Ovary (tissue), 7 donors: ENCODE measurements at regions not wholly inside any gene's neighbourhood (a gene's known extent, or its start where the extent isn't known, plus 50 kb on each side); places are given as distances from the start of the nearest gene placed in this dataset.
"Not testable (repeated sequence)": the region's sequence is repeated elsewhere in the genome, so short reads cannot be mapped to it uniquely, and the experiment has no call there.

Experiments
- DNase-seq, 5 donors: peaks; one replicate each; pipeline ENCODE4 v3.0.0-alpha.2; 2019 to 2020
- H3K27ac ChIP-seq, 2 donors: fragments of 200-600 bp; one replicate each; pipeline versions ENCODE4 v1.5.1 to v1.8.0; 2019 to 2022
- H3K27me3 ChIP-seq: fragments of 200-600 bp; one replicate; pipeline ENCODE4 v1.8.0; 2022
- H3K36me3 ChIP-seq: fragments of 200-600 bp; sonication (generic); one replicate; pipeline ENCODE4 v1.5.1; 2019
- H3K4me1 ChIP-seq: one replicate; pipeline ENCODE4 v1.8.1; 2013; ENCODE audit warnings: mild to moderate bottlenecking, moderate library complexity; ENCODE audit not compliant: insufficient read depth
- H3K4me3 ChIP-seq: fragments of 200-600 bp; sonication (generic); one replicate; pipeline ENCODE4 v1.5.1; 2017
- H3K9me3 ChIP-seq, 2 donors: fragments of 200-600 bp in 1 of 2; sonication (generic) in 1 of 2; one replicate each; pipeline versions ENCODE4 v1.5.1 to v1.8.1; 2013 to 2019; ENCODE audit warnings: mild to moderate bottlenecking in 1 of 2, moderate library complexity in 1 of 2
- EP300 ChIP-seq: sonication (generic); formaldehyde crosslinking; IDR thresholded peaks from one replicate; pipeline ENCODE4 v1.6.1; 2017; ENCODE audit warnings: antibody characterized with exemption
- POLR2A ChIP-seq: fragments of 450-650 bp; IDR thresholded peaks from one replicate; pipeline ENCODE4 v1.6.1; 2017; ENCODE audit warnings: antibody characterized with exemption, mild to moderate bottlenecking, moderate library complexity
- WGBS, 3 donors: extraction: QIAGEN DNeasy Blood & Tissue Kit in 1 of 3; methylation state at CpG; one replicate each; pipeline versions ENCODE4 v1.1.5 to v1.1.7; 2013 to 2017; 5-methylcytosine and 5-hydroxymethylcytosine counted together
- intact Hi-C, 4 donors: fragments of 100-400 bp; cut with DNase I; formaldehyde crosslinking; loops; one replicate each; pipeline versions ENCODE4 v1.11.0 to v1.15.1; 2022 to 2023
- TF ChIP-seq, protein P1 (sequence below), 3 donors: fragments of 450-650 bp in 2 of 3; fragments of 200-600 bp in 1 of 3; IDR thresholded peaks; one replicate each; pipeline versions ENCODE4 v1.5.1 to v1.8.0; 2016 to 2022; ENCODE audit warnings: antibody characterized with exemption in 3 of 3, mild to moderate bottlenecking in 1 of 3
- donor health status: DM: no; HTN: no; CAD: no; lungs with moderate emphysema.
- donor health status: DM: no; HTN: no; CAD: no.
- donor health status: Bipolar disorder and iron deficiency.
- donor health status: DM: no; HTN: no; CAD: no.
- donor health status: DM: yes; HTN: yes; CAD: no.

DNA sequence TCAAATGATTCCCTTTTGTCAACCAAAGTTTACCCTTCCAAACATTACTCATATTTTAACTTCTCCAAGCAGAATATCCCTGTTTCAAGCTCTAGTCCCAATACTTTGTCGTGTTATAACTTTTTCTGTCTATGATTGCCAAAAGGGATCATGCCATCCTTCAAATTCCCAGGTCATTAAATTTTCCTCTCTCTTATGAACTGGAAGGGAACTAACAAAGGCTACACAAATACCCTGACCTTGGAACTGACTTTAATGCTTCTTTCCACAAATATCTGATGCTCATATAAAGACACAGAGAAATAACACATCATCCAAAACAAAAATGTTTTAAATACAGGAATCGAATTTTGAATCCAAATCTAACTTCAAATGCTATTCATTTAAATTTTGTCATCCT, 1352.7 kb downstream of the CDH11 start:
- no peaks in the 10 kb centered on the region for H3K9me3 ChIP-seq
- WGBS, 3 donors: 55 to 71% (median 61%) methylated on average over 2 of the region's 2 CpGs
- H3K27ac ChIP-seq: no peak overlapping the region
- TF ChIP-seq POLR2A (no peak), EP300 (no peak)
- TF ChIP-seq, protein P1, sequence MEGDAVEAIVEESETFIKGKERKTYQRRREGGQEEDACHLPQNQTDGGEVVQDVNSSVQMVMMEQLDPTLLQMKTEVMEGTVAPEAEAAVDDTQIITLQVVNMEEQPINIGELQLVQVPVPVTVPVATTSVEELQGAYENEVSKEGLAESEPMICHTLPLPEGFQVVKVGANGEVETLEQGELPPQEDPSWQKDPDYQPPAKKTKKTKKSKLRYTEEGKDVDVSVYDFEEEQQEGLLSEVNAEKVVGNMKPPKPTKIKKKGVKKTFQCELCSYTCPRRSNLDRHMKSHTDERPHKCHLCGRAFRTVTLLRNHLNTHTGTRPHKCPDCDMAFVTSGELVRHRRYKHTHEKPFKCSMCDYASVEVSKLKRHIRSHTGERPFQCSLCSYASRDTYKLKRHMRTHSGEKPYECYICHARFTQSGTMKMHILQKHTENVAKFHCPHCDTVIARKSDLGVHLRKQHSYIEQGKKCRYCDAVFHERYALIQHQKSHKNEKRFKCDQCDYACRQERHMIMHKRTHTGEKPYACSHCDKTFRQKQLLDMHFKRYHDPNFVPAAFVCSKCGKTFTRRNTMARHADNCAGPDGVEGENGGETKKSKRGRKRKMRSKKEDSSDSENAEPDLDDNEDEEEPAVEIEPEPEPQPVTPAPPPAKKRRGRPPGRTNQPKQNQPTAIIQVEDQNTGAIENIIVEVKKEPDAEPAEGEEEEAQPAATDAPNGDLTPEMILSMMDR (IDR thresholded peaks at IDR 0.05): no peak
- intact Hi-C loops: no loop called here
- H3K27me3 ChIP-seq: no peaks in the 10 kb centered on the region
- no peaks in the 10 kb centered on the region for H3K36me3 ChIP-seq
- no peak for DNase-seq
- no peaks in the 10 kb centered on the region for H3K4me1 ChIP-seq
- H3K4me3 ChIP-seq: no peak overlapping the region

DNA sequence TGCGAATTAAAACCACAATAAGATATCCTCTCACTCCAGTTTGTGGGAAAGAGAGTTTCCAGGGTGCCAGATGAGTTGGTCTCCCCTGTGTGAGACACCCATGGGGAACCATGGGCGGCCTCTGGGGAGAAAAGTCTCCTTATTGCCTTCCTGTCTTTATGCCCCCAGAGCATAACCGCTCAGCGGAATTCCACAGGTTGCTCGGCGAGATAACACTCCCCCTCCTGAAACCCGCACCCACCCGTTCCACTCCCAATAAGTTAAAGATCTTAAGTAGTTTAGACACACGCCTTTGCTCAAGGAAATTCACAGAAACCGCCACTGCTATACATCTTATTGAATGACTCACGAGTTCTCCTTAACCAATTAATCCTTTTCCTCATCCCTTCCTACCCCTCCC, 1361.6 kb downstream of the CDH11 start:
- WGBS, 3 donors: 88 to 90% (median 90%) methylated on average over 11 of the region's 11 CpGs
- H3K27me3 ChIP-seq, intact Hi-C loops, H3K27ac ChIP-seq, H3K9me3 ChIP-seq, H3K4me1 ChIP-seq, H3K4me3 ChIP-seq, H3K36me3 ChIP-seq, DNase-seq: not testable (repeated sequence)

DNA sequence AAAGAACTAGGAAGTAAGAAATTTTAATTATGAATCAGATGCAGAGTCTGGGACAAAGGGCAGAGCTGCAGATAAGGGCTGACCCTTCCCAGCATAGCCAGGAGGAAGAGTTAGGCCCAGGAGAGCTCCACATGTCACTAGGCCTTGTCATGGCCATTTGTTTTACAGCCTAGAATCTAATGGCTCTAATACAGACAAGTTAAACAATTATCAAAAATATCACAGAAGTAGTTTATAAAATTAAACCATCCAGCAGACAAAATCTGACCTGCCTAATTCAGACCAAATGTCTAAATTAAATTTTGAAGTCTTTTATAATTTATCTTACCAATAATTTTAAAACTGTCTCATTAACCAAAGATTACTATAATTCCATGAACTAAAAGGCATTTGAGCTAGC, 1369.5 kb downstream of the CDH11 start:
- Histone ChIP-seq H3K27ac (no peak overlapping the region), H3K4me1 (no peaks in the 10 kb centered on the region), H3K36me3 (no peaks in the 10 kb centered on the region), H3K27me3 (no peaks in the 10 kb centered on the region), H3K4me3 (no peak overlapping the region), H3K9me3 (no peaks in the 10 kb centered on the region)
- DNase-seq: no peak
- no peak for TF ChIP-seq POLR2A
- TF ChIP-seq EP300: no peak
- TF ChIP-seq, protein P1 (IDR thresholded peaks at IDR 0.05): no peak
- intact Hi-C loops: loop anchor here in 1 of 4 donors (10.0 kb wide), 1 partner anchor 202 kb away; no protein-coding TSS in a partner anchor

DNA sequence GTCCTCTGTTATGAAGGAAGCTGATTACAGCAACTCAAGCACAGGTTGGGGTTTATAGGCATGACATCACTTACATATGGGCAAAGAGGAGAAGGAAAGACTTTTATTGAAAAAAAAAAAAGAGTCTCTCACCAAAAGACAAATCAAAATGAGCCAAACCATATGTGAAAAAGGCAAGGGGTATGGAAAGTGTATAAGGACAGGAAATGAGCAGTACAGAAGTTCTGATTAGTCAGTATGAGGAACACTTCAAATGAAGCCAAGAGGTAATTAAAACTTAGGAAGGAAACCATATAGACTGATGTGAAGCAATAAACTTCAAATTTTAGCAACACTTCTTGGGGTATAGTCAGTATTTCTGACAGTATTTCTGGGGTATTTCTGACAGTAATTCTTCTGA, 1372.6 kb downstream of the CDH11 start:
- DNase-seq: no peak
- no peak overlapping the region for H3K27ac ChIP-seq
- no peak for TF ChIP-seq EP300
- H3K27me3 ChIP-seq: no peaks in the 10 kb centered on the region
- H3K36me3 ChIP-seq: no peaks in the 10 kb centered on the region
- H3K4me3 ChIP-seq: no peak overlapping the region
- intact Hi-C loops: no loop called here
- no peaks in the 10 kb centered on the region for H3K4me1 ChIP-seq
- no peaks in the 10 kb centered on the region for H3K9me3 ChIP-seq

DNA sequence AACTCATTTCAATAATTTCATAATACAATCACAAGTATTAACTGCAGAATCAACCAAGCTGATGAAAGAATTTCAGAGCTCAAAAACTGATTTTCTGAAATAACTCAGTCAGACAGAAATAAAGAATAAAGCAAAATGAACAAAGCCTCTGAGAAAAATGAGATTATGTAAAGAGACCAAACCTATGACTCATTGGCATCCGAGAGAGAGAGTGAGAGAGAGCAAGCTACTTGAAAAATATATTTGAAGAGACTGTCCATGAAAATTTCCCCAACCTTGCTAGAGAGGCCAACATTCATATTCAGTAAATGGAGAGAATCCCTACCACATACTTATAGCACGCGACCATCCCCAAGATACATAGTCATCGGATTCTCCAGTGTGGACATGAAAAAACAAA, 1376.4 kb downstream of the CDH11 start:
- Histone ChIP-seq H3K4me3 (no peak overlapping the region), H3K4me1 (no peaks in the 10 kb centered on the region), H3K9me3 (no peaks in the 10 kb centered on the region), H3K27ac (no peak overlapping the region), H3K36me3 (no peaks in the 10 kb centered on the region), H3K27me3 (no peaks in the 10 kb centered on the region)
- no peak for DNase-seq
- TF ChIP-seq, protein P1 (IDR thresholded peaks at IDR 0.05): no peak
- no peak for TF ChIP-seq POLR2A
- TF ChIP-seq EP300: no peak
- intact Hi-C loops: no loop called here
- WGBS, 3 donors: 90 to 94% (median 92%) methylated on average over 4 of the region's 4 CpGs
